ENCODE measurements at regions not wholly inside any gene's neighbourhood (a gene's known extent, or its start where the extent isn't known, plus 50 kb on each side); places are given as distances from the start of the nearest gene placed in this dataset.

DNA sequence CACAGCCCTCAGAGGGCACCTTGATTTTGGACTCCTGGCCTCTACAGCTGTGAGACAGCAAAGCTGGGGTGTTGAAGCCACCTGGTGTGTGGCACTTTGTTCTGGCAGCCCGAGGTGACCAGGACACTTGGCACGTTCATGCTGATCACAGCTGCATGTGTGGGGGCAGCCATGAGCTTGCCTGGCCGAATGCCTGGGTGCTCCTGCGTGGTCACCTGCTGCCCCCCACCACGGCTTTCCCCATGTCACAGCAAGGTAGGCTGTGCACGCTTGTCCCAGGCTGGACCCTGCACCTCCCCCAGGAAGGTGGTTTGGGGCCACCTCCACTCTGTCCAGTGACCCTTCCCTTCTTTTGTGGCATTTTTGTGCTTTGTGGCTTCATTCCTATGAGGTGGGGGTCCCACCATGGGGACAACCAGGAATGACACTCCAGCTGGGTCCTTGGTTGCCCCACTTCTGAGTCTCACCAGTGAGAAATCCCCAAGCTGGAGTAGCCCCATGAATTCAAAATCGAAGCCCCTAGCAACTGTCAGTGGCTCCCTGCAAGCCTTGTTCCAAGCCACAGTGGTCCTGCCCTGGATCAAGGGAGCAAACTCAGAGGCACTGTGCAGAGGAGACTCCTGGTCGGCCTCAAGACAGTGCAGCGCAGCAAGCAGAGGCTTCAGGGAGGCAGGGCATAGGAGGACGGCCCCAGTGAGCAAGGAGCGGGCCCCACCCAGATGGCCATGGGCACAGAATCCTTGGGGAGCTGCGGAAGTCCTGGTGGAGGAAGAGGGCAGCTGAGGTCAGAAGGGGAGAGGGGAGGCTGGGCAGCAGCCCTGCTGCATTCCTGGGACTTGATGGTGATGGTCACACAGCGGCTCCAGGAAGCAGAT lies 121.4 kb upstream of the HS6ST1 start:
- DNase-seq = no peak

DNA sequence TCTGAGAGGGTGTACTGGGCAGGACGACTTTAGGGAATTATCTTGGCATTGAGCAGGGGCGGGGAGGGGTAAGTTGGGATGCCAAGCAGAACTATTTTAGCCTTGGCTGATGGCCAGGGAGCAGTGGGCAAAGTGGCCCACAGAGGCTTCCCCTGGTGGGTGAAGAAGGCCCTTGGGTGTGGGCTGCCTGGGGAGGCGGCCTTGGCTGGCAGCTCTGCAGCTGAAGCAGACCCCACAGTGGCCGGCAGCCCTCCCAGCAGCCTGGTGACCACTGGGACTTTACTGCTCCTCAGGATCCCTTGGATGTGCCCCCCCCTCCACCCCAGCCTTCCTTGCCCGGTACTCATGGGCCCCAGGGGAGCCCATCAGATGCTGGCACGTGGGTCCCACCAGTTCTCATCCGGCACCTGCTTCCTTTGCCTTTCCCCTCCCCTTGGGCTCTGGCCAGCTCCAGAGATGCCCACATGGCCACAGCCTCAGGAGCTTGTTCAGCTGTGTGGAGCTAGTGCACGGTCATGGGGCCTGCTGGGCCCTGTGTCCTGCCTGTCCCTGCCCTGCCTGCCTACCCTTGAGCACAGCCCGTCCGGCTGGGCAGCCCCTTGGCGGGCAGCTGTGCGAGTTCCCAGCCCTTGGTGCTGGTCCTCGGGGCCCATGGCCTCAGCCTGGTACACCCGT lies 122.1 kb upstream of the HS6ST1 start:
- DNase-seq = no peak

DNA sequence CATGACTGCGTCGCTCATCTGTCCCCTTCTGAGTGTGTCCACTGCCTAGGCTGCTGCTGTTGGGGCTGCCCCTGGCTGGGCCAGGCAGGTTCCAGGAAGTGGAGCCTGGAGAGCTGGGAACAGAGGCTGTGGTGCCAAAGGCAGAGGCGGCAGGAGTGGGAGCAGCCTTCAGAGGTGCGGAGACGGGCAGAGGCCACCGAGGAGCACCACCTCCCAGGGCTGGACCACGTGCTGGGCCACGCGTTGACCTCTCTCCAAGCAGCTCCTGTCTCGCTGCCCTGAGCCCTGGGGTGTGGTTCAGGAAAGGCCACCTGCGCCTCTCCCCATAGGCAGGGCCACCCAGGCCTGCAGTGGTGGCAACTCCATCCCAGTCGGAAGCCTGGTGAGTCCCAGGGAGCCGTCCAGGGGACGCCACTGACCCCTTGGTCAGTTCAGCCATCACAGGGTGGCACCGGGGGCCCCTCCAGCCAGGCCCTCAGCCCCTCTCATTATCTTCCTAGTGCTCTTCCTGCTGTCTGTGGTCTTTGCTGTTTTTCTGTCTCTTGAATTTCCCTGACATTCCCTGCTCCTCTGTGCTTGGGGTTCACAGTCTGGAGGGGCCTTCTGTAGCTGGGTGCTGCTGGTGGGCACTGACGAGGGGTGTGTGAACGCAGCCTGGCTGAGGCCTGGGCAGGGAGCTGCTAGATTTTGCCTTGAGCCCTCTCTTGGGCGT lies 122.8 kb upstream of the HS6ST1 start:
- no peak for DNase-seq

DNA sequence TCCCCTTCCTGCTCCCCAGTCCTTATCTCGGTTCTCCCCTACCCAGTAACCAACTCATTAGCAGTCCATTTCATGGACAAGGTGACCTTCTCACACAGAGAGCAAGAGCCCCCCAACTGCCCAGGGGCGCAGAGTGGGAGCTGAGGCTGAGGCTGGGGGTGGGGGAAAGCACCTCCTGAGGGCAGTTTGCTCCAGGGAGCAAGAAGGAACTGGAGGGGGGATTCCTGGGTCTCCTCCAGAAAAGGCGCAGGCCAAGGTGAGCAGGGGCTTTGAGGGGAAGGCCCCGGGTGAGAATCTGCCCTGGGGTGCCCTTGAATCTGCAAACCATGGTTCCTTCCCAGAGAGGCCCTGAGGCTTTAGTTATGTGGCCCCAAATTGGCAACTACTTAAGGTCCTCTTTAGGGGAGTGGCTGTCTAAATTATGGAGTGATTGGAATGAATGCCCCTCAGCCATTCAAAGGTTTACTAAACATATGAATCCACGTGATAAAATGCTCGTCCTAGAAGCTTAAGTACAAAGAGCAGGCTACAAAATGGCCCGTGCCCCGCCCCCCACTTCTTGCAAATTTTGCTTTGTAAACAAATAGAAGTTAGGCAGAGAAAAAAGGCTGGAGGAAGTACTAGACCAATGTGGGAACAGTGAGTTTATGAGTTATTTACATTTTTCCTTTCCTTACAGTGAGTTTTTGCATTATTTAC lies 123.5 kb upstream of the HS6ST1 start:
- DNase-seq = no peak

DNA sequence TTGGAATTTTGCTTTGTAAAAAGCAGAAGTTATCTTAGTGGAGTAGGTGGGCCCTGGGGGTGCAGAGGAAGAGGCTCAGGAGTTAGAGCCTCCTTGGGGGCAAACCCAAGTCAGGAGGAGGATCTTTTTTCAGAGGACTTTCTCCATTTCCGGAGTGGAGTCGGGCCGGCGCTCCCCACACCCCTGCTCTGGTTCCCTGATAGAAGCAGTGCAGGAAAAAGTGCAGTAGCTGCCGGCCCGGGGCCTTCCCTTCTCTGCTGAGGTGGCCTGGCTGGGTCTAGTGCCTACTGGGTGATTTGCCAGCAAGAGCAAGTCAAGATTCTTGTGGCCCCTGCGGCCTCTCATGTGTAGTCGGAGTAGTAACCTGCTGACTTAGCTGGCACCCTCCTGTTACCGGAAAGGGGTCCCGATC lies 124.2 kb upstream of the HS6ST1 start:
- DNase-seq = no peak

DNA sequence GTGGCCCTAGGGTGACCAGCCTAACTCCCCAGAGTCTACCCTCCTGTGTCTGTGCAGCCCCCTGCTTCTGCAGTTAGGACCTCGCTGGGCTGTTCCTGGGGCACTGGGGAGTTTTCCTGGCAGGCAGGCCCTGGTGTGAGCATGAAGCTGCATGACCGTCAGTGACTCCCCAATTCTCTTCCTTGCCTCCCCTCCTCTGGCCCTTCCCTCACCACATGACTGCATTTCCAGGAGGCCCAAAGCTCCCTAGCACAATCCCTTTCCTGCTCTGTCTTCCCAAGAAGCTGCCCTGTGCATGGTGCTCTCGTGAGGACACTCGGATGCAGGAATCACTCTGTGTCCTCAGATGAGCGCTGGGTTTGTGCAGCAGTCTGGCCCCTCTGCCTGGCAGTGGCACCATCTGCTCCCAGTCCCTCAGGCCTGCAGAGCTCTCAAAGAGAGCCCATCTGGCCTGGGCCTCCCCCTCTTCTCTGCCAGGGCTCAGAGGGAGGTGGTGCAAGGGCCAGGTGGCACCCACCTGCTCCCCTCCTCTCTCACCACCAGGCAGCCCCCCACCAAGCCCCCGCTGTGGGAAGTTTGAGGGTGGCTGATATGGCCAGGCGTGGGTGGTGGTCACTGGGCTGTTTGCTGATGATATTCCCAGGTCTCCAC lies 125.6 kb upstream of the HS6ST1 start:
- no peak for DNase-seq

DNA sequence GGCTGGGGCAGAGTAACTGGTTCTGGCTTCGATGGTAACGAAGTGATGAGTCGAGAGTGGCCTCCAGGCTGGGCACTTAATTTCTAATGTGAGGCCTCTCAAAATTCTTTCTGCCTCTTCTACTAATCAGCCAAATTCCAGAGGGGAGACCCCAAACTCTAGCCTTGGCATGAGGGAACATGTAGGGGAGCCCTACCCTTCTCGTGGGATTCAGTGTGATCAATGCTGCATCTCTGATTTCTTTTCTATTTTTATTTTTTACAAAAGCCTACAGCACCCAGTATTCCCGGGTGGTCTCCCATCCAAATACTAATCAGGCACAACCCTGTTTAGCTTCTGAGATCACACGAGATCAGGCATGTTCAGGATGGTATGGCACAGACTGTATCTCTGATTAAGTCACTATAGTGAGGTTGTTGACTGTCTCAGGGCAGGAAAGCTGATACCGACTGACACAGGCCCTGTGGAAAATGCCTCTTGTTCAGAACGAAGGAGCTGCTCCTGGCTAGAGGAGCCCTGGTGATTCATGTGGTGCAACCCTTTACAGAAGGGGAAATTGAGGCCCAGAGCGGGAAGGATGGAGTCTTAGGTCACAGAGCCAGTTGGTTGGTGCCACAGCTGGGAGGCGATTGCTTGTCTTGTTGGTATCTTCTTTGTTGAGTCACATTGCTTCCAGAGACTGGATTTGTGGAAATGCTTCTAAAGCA lies 126.3 kb upstream of the HS6ST1 start:
- DNase-seq = no peak

DNA sequence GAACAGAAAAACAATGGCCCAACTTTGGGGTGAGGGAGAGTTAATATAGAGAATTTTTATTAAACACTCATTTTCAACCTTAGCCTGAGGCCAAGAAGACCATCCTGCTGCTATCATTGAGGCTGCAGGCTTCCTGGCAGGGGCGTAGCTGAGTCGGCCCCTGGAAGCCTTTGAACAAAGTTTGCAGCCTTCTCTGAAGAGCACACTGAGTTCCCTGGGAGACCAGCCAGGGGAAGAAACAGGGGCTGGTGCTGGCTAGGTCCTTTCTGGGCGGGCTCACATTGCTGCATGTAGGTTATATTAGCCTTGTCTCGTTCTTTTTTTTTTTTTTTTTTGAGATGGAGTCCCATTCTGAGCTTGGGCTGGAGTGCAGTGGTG lies 126.8 kb upstream of the HS6ST1 start:
- no peak for DNase-seq

DNA sequence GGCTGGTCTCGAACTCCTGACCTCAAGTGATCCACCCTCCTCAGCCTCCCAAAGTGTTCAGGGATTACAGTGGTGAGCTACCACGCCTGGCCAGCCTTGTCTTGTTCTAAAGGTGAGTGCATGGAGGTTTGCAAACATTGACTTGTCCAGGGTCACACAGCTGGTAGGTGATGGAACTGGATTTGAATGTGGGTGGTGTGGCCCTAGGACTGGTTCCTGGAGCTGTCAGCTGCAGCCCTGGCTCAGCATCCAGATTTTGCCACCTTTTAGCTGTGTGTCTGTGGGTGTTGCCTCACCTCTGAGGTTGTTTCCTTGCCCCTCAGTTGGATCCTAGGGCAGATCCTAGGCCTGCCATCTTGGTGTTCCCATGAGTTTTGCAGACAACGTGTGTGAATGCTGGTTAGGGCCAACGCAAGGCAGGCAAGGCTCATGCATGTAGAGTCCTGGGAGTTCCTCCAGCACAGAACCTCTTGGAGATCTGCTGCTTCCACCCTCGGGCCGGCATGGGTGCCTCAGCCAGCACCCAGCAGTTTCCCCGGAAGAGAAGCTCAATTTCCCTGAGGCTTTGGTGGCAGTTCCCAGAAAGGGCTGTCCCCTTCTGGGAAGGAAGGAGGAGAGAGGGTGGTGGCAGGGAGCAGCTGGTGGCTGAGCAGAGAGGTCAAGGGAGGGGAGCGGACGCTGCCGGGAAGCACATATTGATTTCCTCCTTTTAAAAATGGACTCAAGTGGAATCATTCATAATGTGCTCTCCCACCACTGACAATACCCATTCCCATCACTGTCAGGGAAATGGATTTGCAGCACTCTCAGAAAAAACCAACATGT lies 127.6 kb upstream of the HS6ST1 start:
- DNase-seq = no peak

DNA sequence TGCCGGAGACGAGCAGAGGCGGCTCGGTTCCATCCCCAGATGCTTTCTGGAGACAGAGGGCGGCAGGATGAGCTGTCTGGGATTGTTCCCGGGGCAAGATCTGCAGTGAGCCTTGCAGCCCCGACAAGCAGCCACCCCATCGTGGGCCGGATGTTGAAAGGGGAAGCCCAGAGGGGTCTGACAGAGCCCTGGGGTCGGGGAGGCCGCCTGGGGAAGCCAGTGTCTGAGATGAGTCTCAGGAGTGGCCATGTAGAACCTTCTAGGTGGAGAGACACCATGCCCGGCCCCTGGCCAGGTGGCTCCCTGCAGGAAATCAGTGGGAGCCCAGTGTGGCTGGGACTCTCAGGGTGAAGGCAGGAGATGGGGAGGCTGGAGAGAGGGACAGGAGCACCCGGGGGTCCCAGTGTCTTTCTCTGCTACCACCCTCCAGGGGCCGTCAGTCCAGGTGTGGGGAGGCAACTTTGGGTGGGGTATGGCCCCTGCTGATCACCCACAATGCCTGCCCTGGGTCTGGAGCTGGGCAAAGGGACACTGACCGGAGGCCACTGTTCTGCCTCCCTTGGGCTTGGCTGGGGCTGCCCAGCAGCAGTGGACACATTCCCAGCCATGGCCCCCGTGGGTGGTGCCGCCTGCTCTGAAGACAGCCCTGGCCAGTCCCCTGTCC lies 128.3 kb upstream of the HS6ST1 start:
- DNase-seq = no peak

DNA sequence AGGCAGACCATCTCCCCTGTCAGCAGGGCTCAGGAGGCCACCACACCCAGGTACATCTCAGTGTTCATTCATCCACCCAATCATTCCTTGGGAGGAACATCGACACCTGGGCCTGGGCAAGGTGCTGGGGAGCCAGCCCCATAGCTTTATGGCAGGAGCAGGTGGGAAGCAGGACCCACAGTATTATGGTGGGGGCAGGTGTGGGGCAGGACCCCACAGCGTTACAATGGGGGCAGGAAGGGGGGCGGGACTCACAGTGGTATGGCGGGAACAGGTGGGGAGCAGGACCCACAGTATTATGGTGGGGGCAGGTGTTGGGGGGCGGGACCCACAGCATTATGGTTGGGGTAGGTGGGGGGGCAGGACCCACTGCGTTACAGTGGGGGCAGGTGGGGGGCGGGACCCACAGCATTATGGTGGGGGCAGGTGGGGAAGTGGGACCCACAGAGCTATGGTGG lies 128.9 kb upstream of the HS6ST1 start:
- no peak for DNase-seq

DNA sequence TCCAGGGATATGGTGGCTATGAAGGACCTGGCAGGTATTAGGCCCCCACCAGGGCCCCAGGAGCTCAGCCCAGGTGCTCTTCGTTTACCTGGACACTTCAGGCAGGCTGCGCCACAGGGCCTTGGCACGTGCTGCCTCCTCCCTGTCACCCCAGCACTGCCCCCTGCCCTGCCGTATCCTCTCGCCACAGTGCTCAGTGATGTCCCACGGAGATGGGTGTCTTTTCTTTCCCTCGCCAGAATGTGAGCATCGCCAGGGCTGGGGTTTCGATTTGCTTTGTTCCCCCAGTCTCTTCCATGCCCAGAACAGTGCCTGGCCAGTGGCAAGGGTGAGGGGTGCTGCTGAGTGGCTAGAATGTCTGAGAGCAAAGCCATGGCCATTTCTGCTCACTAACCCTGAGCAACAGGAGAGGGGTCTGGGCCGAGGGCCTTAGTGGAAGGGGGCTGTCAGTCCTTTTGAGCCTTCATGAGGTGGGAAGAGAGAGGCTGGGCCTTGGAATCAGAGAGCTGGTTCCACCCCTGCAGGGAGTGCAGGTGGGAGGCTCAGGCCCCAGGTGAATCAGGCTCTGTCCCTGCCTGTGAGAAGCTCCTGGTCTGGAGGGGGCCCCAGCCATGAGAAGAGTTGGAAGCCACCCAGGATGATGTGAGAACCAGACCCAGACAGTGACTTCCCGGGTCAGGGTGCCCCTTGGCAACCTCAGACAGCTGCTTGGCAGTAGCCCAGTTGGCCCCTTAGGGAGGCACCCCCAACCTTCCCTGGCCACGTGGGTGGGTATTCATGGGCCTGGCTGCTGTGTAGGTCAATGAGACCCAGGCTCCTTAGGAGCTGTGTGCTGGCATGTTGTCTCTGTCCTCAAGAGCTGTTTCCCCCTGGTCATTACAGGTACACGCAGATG lies 129.9 kb upstream of the HS6ST1 start:
- no peak for DNase-seq

DNA sequence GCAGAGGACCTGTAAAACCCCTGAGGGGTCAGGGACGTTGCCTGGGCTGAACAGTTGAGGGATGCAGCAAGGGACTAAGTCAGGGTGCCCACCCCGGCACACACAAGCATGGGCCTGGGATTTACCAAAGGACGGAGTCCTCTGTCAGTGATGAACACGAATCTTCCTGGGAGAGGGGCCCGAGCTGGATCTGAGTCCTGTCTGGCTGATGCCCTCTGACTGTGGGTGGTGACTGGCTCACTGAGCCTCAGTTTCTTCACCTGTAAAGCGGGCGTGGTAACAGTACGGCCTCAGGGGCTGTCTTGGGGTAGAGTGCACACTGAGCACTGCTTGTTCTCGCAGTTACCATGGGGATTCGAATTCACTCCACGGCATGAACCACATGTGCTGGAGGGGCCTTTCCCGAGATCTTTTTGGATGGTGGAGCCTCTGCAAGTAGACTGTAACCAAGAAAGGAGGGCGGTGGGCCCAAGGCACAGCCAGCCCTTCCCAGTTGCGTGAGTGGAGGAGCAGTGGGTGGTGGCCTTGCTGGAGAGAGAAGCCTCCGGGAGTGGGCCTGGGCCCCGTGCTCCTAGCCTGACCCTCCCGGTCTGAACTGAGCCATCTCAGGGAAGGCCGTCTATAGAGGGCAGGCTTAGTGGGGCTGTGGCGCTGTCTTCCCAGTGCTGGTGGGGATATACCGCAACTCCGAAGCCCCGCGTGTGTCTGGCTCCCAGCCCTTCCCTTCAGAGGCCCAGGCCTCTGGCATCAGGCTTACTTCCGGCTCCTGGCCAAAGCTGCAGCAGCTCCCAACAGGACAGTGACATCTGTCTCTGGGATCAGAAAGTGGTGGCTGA lies 130.8 kb upstream of the HS6ST1 start:
- DNase-seq = no peak

DNA sequence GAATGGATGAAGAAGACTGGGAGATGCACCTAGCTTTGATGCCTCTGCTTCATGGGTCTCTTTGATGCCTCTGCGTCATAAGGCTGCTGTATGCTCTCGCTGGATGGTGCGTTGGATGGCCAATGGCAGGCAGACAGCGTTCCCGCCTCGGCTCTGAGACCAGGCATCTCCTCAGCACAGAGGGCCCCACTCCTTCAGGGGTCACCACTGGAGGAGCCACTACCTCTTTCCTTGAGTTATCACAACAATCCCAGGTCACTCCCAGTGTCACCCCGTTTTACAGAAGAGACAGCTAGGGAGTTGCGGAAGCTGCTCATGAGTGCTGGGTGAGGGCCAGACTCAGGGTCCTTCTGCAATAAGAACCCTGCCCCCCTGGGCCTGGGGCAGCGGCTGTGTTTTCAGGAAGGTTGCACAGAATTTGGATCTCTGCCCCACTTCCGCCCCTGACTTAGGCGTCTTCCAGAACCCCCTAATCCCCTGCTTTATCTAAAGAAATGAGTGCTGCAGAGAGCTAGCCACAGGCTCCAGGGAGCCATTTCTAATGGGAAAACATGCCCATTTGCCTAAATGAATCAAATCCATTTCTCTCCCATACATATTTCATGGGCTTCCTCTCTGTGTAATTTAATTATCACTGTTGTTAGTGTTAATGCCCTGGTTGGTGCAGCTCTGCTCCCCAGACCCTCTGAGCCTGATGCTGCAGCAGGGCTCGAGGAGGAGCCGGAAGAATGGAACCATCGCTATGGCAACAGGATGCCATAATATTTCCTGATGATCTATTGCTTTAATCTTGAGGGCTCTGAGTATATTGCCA lies 131.8 kb upstream of the HS6ST1 start:
- no peak for DNase-seq

DNA sequence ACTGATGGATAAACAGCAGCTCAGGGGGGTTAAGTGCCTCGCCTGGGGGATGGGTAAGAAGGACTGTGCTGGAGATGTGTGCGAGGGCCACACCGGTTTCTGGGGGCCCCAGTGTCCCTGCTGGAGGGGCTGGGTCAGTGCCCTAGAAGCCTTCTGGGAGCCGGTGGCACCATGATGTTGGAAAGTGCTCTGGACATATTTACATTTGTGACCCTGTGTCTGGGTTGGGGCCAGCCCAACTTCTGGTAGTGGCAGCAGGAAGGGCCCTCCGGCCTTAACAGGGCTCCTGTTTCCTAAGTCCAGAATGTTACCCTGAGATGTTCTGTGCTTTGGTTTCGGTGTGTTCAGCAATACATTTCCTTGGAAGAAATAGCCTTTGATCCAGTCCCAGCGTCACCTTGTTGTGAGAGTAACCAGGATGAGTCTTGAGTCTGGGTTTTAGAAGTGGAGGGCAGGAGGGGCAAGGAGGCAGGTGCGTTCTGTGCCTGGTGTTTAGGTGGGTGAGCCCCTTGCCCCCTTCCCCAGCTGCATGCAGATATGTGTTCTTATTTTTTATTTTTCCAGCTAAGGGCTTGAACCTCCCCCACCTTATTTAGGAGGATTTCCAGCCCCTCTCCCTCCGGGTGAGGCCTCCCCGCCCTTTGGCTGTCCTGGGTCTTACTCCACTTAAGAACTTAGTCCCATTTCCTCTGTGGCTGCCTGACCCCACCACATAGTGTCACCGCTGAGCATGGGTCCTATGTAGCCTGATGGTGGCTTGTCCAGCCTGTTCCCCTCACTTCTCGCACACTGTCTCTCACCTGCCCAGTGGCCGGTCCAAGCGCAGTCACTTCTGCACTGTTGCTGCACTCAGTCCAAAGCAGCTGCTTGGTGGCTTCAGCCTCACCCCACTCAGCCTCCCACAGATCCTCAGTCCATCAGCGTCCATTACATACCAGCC lies 132.7 kb upstream of the HS6ST1 start:
- DNase-seq = no peak

DNA sequence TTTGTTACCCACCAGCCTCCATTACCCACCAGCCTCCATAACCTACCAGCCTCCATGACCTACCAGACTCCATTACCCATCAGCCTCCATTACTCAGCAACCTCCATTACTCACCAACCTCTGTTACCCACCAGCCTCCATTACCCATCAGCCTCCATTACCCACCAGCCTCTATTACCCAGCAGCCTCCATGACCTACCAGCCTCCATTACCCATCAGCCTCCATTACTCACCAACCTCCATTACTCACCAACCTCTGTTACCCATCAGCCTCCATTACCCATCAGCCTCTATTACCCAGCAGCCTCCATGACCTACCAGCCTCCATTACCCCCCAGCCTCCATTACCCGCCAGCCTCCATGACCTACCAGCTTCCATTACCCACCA lies 133.3 kb upstream of the HS6ST1 start:
- no peak for DNase-seq

Data from SIG-M5 (cell line).